Trophoblast cell (in vitro differentiated cells and primary cell): ENCODE measurements at regions not wholly inside any gene's neighbourhood (a gene's known extent, or its start where the extent isn't known, plus 50 kb on each side); places are given as distances from the start of the nearest gene placed in this dataset.

Experiments
- DNase-seq, 2 donors: peaks; one replicate each; pipeline ENCODE4 v3.0.0-alpha.2; 2016
- H2AFZ ChIP-seq: 2 replicates; pipeline ENCODE4 v1.6.1; 2013; ENCODE audit warnings: low read length, moderate library complexity, mild to moderate bottlenecking; ENCODE audit not compliant: insufficient read depth, poor library complexity
- H2AK5ac ChIP-seq: 2 replicates; pipeline ENCODE4 v1.6.1; 2013; ENCODE audit warnings: mild to moderate bottlenecking, low read length
- H2BK120ac ChIP-seq: 2 replicates; pipeline ENCODE4 v1.6.1; 2013; ENCODE audit warnings: low read length, mild to moderate bottlenecking, moderate library complexity; ENCODE audit not compliant: insufficient read depth, poor library complexity
- H2BK12ac ChIP-seq: 2 replicates; pipeline ENCODE4 v1.6.1; 2013; ENCODE audit warnings: mild to moderate bottlenecking, low read length, moderate library complexity
- H2BK5ac ChIP-seq: 2 replicates; pipeline ENCODE4 v1.6.1; 2013; ENCODE audit warnings: low read length, low read depth, moderate library complexity, mild to moderate bottlenecking; ENCODE audit not compliant: poor library complexity
- H3K14ac ChIP-seq: 2 replicates; pipeline ENCODE4 v1.6.1; 2013; ENCODE audit warnings: mild to moderate bottlenecking, low read length
- H3K18ac ChIP-seq: 2 replicates; pipeline ENCODE4 v1.6.1; 2013; ENCODE audit warnings: mild to moderate bottlenecking, low read length
- H3K23ac ChIP-seq: 2 replicates; pipeline ENCODE4 v1.6.1; 2013; ENCODE audit warnings: low read length
- H3K27ac ChIP-seq: 2 replicates; pipeline ENCODE4 v1.5.1; 2013; ENCODE audit warnings: low read depth, mild to moderate bottlenecking, inconsistent platforms, low read length, moderate library complexity
- H3K27me3 ChIP-seq: 2 replicates; pipeline ENCODE4 v1.6.1; 2013; ENCODE audit warnings: inconsistent platforms, mild to moderate bottlenecking, low read length, moderate library complexity; ENCODE audit not compliant: insufficient read depth
- H3K36me3 ChIP-seq, 2 experiments: 1 replicate in 1 of 2; 2 replicates in 1 of 2; pipeline ENCODE4 v1.6.1; 2013; ENCODE audit warnings: low read length in 2 of 2, mild to moderate bottlenecking in 2 of 2, moderate library complexity in 1 of 2; ENCODE audit not compliant: insufficient read depth in 2 of 2, control insufficient read depth in 1 of 2
- H3K4ac ChIP-seq: 2 replicates; pipeline ENCODE4 v1.6.1; 2013; ENCODE audit warnings: low read depth, mild to moderate bottlenecking, low read length, moderate library complexity
- H3K4me1 ChIP-seq, 2 experiments: 1 replicate in 1 of 2; 2 replicates in 1 of 2; pipeline ENCODE4 v1.6.1; 2013; ENCODE audit warnings: low read length in 2 of 2, mild to moderate bottlenecking in 2 of 2, moderate library complexity in 1 of 2; ENCODE audit not compliant: insufficient read depth in 2 of 2, control insufficient read depth in 1 of 2
- H3K4me2 ChIP-seq: 2 replicates; pipeline ENCODE4 v1.6.1; 2013; ENCODE audit warnings: inconsistent platforms, mild to moderate bottlenecking, low read length, moderate library complexity
- H3K4me3 ChIP-seq: 2 replicates; pipeline ENCODE4 v1.5.1; 2013; ENCODE audit warnings: mild to moderate bottlenecking, low read depth, low read length, inconsistent platforms
- H3K79me1 ChIP-seq: one replicate; pipeline ENCODE4 v1.6.1; 2013; ENCODE audit warnings: low read length
- H3K79me2 ChIP-seq: 2 replicates; pipeline ENCODE4 v1.6.1; 2013; ENCODE audit warnings: low read length, mild to moderate bottlenecking; ENCODE audit not compliant: control insufficient read depth, insufficient read depth, poor library complexity
- H3K9ac ChIP-seq: 2 replicates; pipeline ENCODE4 v1.6.1; 2013; ENCODE audit warnings: mild to moderate bottlenecking, low read length
- H3K9me3 ChIP-seq: 2 replicates; pipeline ENCODE4 v1.6.1; 2013; ENCODE audit warnings: low read depth, mild to moderate bottlenecking, control low read depth, inconsistent platforms, low read length; ENCODE audit not compliant: insufficient read depth
- H4K12ac ChIP-seq: 2 replicates; pipeline ENCODE4 v1.6.1; 2013; ENCODE audit warnings: low read depth, mild to moderate bottlenecking, low read length, moderate library complexity
- H4K8ac ChIP-seq: 2 replicates; pipeline ENCODE4 v1.6.1; 2013; ENCODE audit warnings: low read depth, mild to moderate bottlenecking, low read length, moderate library complexity
- H4K91ac ChIP-seq: one replicate; pipeline ENCODE4 v1.6.1; 2013; ENCODE audit warnings: low read depth, mild to moderate bottlenecking, low read length, moderate library complexity
- WGBS: extraction: QIAGEN DNeasy Blood & Tissue Kit; methylation state at CpG from one replicate; pipeline ENCODE4 v1.1.7; 2013; ENCODE audit warnings: missing lambda C conversion rate; ENCODE audit not compliant: insufficient read length, insufficient coverage; ENCODE audit errors: extremely low coverage; 5-methylcytosine and 5-hydroxymethylcytosine counted together

- no CpG with 5 or more reads among the region's 4 CpGs for WGBS
- no peak overlapping the region for H2BK12ac ChIP-seq
- H3K9ac ChIP-seq: no peak overlapping the region
- no peak overlapping the region for H3K14ac ChIP-seq
- no peak overlapping the region for H4K91ac ChIP-seq
- H3K18ac ChIP-seq: no peak overlapping the region
- H2BK5ac ChIP-seq: no peak overlapping the region
- no peak overlapping the region for H2AK5ac ChIP-seq
- no peak overlapping the region for H3K4ac ChIP-seq
- H2AFZ ChIP-seq: no peak overlapping the region
- H3K79me2 ChIP-seq: no peaks in the 10 kb centered on the region
- no peak overlapping the region for H4K12ac ChIP-seq
- H3K79me1 ChIP-seq: peaks cover 8% of the 10 kb centered on the region
- H3K27me3 ChIP-seq: no peaks in the 10 kb centered on the region
- H3K4me2 ChIP-seq: no peak overlapping the region
- H2BK120ac ChIP-seq: no peak overlapping the region
- H4K8ac ChIP-seq: no peak overlapping the region
- no peaks in the 10 kb centered on the region for H3K9me3 ChIP-seq
- no peak overlapping the region for H3K27ac ChIP-seq
- DNase-seq: peak in 1 of 2 donors; percentile 14
- H3K4me3 ChIP-seq: no peak overlapping the region
- no peak overlapping the region for H3K23ac ChIP-seq
- peaks cover 0 to 8% of the 10 kb centered on the region in 2 experiments for H3K4me1 ChIP-seq
- H3K36me3 ChIP-seq: no peaks in the 10 kb centered on the region
Measured at GRCh38 chr2:188668017-188668680, 306.0 kb upstream of the COL3A1 start.

- Histone ChIP-seq H4K8ac (no peak overlapping the region), H3K4me1 (peaks cover 0 to 4% of the 10 kb centered on the region in 2 experiments), H3K27me3 (no peaks in the 10 kb centered on the region), H3K23ac (no peak overlapping the region), H3K18ac (no peak overlapping the region), H2AFZ (no peak overlapping the region), H4K12ac (no peak overlapping the region), H3K4me2 (no peak overlapping the region), H2BK120ac (no peak overlapping the region), H3K9me3 (no peaks in the 10 kb centered on the region), H3K36me3 (no peaks in the 10 kb centered on the region), H3K14ac (no peak overlapping the region), H3K4ac (no peak overlapping the region), H3K4me3 (no peak overlapping the region), H2BK12ac (no peak overlapping the region), H3K27ac (no peak overlapping the region), H2AK5ac (no peak overlapping the region), H3K79me2 (no peaks in the 10 kb centered on the region), H4K91ac (no peak overlapping the region), H3K79me1 (no peaks in the 10 kb centered on the region), H3K9ac (no peak overlapping the region), H2BK5ac (no peak overlapping the region)
- DNase-seq: no peak
Measured at GRCh38 chr2:188675391-188676009, 298.7 kb upstream of the COL3A1 start.

GRCh38 chr2:188676010-188676400 is 298.2 kb upstream of the COL3A1 start:
- Histone ChIP-seq H3K14ac (no peak overlapping the region), H4K91ac (no peak overlapping the region), H3K9me3 (no peaks in the 10 kb centered on the region), H3K9ac (no peak overlapping the region), H4K12ac (no peak overlapping the region), H3K4me3 (no peak overlapping the region), H3K4me2 (no peak overlapping the region), H3K36me3 (no peaks in the 10 kb centered on the region), H3K23ac (no peak overlapping the region), H2AFZ (no peak overlapping the region), H3K79me1 (no peaks in the 10 kb centered on the region), H3K18ac (no peak overlapping the region), H3K4me1 (peaks cover 0 to 4% of the 10 kb centered on the region in 2 experiments), H2BK120ac (no peak overlapping the region), H3K27me3 (no peaks in the 10 kb centered on the region), H4K8ac (no peak overlapping the region), H3K79me2 (no peaks in the 10 kb centered on the region), H2AK5ac (no peak overlapping the region), H3K27ac (no peak overlapping the region), H2BK12ac (no peak overlapping the region), H2BK5ac (no peak overlapping the region), H3K4ac (no peak overlapping the region)
- no CpG with 5 or more reads among the region's 1 CpG for WGBS
- no peak for DNase-seq

GRCh38 chr2:188677142-188677541 is 297.0 kb upstream of the COL3A1 start:
- no peaks in the 10 kb centered on the region for H3K79me1 ChIP-seq
- H2BK5ac ChIP-seq: no peak overlapping the region
- H3K4ac ChIP-seq: no peak overlapping the region
- no peak overlapping the region for H2AFZ ChIP-seq
- H4K12ac ChIP-seq: no peak overlapping the region
- no peak overlapping the region for H2BK12ac ChIP-seq
- H3K14ac ChIP-seq: no peak overlapping the region
- H3K27ac ChIP-seq: no peak overlapping the region
- H3K18ac ChIP-seq: no peak overlapping the region
- no peak overlapping the region for H4K8ac ChIP-seq
- H3K36me3 ChIP-seq: no peaks in the 10 kb centered on the region
- no peak overlapping the region for H3K9ac ChIP-seq
- no peak overlapping the region for H2AK5ac ChIP-seq
- H3K27me3 ChIP-seq: no peaks in the 10 kb centered on the region
- H3K4me3 ChIP-seq: no peak overlapping the region
- H2BK120ac ChIP-seq: no peak overlapping the region
- no peaks in the 10 kb centered on the region for H3K9me3 ChIP-seq
- no peak for DNase-seq
- H3K23ac ChIP-seq: no peak overlapping the region
- no peak overlapping the region for H4K91ac ChIP-seq
- no peak overlapping the region for H3K4me2 ChIP-seq
- peaks cover 0 to 4% of the 10 kb centered on the region in 2 experiments for H3K4me1 ChIP-seq
- no peaks in the 10 kb centered on the region for H3K79me2 ChIP-seq
